HG03060 (cell line): ENCODE measurements at regions not wholly inside any gene's neighbourhood (a gene's known extent, or its start where the extent isn't known, plus 50 kb on each side); places are given as distances from the start of the nearest gene placed in this dataset.

Source experiments
- ATAC-seq: cut with Tn5 transposase; IDR thresholded peaks from one replicate; pipeline ENCODE4 v1.9.1; 2021; ENCODE audit warnings: low read depth, moderate number of reproducible peaks; ENCODE audit not compliant: unreplicated experiment

GRCh38 chr6:44629636-44630035 is 242.1 kb downstream of the CDC5L start:
- ATAC-seq, result no peak

DNA sequence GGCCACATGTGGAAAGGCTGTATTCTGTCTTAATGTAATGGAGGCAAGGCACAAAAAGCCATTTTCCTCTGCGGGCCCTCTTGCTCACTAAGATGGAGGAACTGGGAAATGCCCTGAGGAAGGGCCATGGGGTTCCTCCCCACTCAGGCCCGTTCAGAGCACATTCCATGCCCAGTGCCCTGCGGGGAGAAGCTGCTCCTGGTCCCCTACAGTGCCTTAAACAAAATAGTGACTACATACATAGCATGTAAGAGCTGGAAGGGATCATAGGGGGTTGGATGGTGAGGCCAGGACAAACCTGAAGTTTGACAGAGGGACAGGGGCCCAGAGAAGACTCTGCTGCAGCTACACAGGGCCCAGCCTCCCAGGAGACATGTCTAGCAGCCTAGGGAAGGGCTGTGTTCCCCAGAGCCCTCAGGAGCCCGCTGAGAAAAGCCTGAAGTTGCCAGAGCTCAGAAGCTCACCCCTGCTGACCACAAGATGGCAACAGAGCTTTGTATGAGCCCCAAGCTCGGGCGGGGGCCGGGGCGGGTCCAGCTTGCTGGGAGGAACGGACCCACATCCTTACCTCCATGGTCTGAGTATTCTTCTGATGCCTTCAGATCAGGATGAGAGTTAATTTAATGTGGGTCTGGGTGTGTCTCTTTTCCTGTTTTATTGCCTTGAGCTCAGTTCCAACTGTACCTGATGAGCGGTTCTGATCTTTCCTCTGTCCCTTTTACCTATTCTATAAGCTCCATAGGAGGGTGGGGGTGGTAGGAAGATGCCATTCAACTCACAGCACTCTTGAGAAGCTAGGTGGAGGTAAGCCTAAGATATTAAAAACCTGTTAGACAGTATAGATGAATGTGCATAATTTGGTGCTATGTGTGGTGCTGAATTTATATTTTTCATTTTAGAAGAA is 242.9 kb downstream of the CDC5L start:
- ATAC-seq, result no peak

GRCh38 chr6:44631968-44632367 is 244.5 kb downstream of the CDC5L start:
- no peak for ATAC-seq

DNA sequence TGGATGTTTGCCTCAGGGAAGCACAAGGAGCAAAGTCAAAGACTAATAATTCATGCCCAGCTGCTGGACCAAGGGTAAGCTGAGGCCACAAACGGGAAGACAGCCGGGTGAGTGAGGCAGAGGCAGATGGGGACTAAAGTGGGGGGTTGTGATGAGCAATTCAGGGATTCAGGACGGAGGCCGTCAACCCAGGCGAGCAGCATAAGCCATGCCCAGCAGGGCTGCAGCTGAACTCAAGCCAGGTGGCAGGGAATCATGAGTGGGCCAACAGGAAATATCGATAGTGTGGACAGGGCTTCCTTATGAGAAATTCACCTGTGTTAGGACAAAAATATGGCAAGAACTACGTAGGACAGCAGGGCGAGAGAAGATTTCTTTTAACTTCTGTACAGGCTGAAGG is 246.8 kb downstream of the CDC5L start:
- no peak for ATAC-seq

DNA sequence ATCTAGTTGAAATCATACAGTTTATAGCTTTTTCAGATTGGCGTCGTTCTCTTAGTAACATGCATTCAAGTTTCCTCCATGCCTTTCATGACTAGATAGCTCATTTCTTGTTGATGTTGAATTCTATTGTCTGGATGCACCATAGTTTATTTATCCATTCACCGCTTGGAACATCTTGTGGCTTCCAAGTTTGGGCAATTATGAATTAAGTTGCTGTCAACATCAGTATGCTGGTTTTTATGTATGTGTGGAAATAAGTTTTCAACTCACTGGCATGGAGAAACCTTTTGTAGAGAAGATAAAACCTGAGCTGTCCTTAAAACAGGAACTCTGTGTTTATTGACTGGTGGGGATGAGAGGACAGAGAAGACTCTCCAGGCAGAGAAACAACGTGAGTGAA is 248.0 kb downstream of the CDC5L start:
- no peak for ATAC-seq

DNA sequence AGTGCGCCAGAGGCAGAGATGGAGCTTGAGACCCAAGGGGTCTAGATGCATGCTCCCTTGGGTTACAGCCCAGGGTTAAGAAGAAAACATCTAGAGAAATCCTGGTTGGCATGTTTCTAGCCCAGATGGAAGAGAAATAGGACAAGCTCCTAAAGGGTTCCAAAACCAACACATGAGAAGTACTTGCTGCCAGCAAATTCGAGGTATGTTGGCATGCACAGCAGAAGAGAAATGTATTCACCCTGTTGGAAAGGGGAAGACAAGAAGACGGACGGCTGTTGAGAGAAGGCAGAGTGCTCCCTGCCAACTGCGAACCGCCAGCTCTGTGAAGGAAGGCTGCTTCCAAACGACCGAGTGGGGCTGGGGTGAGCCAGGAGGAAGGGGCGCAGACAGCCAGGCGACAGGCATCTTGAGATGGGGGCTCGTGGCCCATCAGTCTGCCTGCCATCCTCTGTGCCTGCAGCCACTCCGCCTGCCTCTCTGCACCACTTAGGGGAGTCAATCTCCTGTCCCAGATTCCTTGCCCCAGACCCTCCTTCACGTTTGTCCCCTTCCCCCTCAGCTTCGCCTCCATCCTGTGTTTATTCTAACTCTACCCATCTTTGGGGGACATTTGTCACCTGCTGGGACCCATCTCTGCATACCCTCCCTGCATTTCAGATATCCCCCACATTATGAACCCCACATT is 249.2 kb downstream of the CDC5L start:
- no peak for ATAC-seq

GRCh38 chr6:44641344-44642031 is 254.0 kb downstream of the CDC5L start:
- ATAC-seq, result no peak

DNA sequence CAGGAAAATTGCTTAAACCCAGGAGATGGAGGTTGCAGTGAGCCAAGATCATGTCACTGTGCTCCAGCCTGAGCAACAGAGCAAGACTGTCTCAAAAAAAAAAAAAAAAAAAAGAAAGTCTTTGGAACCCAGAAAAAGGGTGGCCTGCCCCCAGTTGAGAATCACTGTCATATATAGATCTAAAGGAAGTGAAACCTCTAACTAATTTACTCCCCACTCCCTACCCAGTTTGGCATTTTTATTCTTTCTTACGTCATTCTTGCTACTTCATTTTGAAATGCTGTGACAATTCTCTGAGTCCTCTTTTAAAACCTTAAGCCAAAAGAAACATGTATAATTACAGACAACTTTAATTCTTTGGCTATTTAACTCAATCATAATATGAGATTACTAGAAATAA is 254.8 kb downstream of the CDC5L start:
- no peak for ATAC-seq

DNA sequence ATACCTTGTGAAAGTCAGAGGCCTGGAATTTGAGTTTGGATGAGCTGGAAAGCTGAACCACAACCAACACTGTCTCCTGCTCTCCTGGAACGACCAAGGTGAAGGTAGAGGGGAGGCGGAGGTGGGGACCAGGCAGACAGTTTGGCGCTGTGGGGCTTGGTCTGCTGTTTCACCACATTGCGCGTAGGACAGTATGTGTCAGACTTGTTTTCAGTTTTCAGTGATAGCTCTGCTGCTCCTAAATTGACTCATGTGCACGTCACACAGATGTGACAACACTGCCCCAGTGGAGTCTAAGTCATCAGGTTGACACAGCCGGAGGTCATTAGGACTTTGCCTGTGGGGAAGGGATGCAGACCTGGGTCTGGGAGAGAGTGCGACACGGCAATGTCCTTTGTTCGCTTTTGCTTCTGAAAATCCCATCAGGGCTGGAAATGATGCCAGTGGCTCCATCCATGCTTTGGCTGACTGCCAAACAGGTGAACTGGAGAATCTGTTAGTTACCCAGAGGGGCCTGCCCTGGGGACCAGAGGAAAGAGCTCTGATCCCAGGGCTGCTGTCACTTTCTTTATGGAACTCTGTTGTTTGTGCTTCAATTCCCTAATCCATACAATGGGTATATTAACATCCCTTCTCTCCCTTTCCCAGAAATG is 255.5 kb downstream of the CDC5L start:
- no peak for ATAC-seq

DNA sequence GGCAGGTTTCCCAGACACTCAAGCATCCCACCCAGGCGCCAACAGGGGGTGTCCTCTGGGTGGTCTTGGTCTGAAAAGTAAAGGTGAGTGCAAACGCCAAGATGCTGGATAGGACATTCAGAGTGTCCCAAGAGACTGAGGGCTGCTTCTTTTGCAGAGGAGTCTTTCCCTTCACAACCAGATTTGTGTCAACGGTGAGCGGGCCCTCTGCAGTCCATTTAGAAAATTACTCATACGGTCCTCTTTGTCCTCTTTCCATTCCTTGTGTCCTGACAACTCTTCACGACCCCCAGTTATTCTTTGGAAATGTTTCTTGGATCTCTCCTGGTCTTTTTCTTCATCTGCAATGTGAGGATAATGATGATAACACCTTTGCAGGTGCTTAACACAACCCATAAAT is 257.8 kb downstream of the CDC5L start:
- ATAC-seq, result no peak

- ATAC-seq, result no peak
These were observed 258.8 kb downstream of the CDC5L start for GRCh38 chr6:44646355-44646754.

DNA sequence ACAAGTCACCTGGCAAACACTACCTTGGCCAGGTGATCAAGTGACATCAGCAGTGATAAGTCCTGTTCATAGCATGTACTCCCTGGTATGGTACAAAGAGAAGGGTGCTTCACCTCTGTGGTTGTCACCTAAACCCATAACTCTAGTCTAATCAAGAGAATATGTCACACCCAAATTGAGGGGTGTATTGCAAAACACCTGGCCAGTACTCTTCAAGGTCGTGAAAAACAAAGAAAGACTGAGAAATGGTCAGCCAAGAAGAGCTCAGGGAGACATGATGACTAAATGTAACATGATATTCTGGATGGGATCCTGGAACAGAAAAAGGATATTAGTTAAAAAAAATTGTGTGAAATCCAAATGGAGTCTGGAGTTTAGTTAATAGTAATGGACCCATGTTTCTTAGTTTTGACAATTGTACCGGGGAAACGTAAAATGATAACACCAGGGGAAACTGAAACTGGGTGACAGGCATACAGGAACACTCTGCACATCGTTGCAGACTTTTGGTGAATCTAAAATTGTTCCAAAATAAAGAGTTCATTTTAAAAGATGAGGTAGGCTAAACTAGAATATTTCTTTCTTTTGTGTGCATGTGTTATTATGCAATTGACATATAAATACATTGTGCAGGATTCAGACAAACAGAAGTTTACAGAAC is 262.0 kb downstream of the CDC5L start:
- ATAC-seq, result no peak

DNA sequence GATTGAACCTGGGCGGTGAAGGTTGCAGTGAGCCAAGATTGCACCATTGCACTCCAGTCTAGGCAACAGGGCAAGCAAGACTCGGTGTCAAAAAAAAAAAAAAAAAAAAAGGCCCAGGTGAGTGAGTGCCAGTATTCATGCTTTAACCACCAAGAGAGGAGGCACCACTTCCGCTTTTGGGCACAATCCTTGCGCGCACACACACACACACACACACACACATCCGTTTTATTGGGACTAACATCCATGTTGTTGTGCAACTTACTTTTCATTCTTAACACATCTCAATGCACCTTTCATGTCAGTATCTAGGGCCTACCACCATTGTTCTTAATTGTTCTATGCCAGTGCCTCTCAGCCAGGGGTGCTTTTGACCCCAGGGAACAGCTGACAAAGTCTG is 263.0 kb downstream of the CDC5L start:
- no peak for ATAC-seq

- no peak for ATAC-seq
These were observed 263.4 kb downstream of the CDC5L start for GRCh38 chr6:44650947-44651346.

GRCh38 chr6:44651604-44652003 is 264.1 kb downstream of the CDC5L start:
- no peak for ATAC-seq

- no peak for ATAC-seq
These were observed 265.0 kb downstream of the CDC5L start for GRCh38 chr6:44652547-44652946.

DNA sequence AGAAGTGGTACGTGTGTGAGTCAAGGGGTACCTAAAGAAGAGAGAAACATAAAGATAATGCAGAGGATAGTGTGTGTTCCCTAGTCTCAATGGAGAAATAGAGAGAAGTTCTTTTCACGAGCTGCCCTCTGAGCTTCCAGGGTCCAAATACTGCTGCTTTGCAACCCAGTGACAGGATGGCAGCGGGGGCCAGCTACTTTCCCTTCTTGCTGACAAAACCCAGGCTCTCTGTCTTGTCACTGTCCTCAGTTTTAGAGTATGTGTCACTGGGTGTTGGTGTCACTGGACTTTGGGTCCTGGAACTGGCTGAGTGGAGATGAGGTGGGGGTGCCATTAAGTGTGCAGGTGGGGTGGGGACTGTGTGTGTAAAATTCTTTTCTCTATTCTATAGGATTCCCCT is 265.6 kb downstream of the CDC5L start:
- ATAC-seq, result no peak

DNA sequence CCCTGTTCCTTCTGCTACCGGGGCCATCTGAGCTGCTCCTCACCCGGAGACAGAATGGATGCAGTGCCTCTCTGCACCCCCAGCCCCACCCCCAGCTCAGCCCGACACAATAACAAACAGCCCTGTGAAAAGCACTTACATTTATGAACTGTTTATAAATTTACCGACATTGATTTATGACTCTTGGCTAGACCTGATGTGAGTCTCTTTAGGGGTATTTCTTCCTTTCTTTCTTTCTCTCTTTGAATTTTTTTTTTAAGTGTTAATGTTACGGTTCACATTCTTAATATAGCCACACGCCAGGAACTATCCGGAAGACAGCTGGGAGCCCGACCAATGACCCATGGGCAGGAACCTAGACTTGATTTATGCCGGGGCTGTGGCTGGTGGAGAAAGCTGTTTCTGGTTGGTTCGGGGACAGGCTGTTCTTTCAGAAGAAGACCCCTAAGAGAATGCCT is 266.3 kb downstream of the CDC5L start:
- ATAC-seq, result no peak

DNA sequence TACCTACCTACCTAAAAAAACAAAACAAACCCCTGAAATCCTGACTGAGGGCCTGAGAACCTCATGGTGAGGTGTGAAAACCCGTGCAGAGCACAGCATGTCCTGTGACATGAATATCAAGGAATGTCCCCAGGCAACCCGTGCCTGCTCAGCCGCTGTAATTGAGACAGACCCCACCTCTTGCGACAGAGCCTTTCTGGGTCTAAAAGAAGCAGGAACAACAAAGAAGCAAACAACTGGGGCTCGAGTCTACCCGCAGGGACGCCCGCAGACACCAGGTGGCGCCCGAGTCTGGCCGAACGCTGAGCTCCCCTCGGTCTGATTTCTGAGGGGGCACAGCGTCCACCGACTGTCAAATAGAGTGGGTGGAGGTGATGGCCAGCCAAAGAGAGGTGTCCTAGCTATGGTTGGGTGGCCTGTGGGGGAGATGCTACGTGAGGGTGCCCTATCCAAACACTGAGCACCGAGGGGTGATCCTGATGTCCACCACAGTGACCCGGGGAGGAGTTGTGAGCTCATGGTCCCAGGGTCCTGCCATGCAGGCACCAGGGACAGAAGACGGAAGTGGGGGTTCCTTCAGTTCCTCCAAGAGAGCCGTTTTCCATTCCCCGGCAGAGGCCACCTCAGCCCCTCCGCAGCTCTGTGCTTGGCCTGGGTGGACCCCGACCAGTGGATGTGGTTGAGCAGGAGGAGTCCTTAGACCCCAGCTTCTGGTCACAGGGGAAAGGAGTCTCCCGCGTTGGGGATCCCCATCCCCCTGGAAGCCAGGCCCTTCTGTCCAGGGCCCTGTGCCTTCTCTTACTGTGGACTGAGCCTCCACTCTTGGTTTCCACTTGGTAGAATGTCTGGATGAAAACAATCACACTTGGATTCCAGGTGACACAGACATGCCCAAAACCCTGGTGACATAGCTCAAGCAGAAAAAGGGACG is 268.2 kb downstream of the CDC5L start:
- ATAC-seq, result no peak
